Endothelial cell of umbilical vein (primary cell): ENCODE measurements at regions not wholly inside any gene's neighbourhood (a gene's known extent, or its start where the extent isn't known, plus 50 kb on each side); places are given as distances from the start of the nearest gene placed in this dataset.

ENCODE experiments used
- BruUV-seq: library from RNA; stranded (reverse); fragments of 400-500 nt; replicated peaks from 2 replicates; lab custom pipeline; 2021; lab: Mats Ljungman, UMichigan
- CTCF ChIA-PET: fragments of 300-600, 350-600 bp; sonication (Branson Sonifier 250); formaldehyde crosslinking; loops from one replicate; lab custom pipeline; 2021; ENCODE audit warnings: antibody characterized with exemption, inconsistent platforms; lab: Charles Lee
- POLR2A ChIA-PET: fragments of 300-600, 350-600 bp; sonication (Branson Sonifier 250); formaldehyde crosslinking; loops from one replicate; lab custom pipeline; 2021; ENCODE audit warnings: antibody characterized with exemption, inconsistent platforms; lab: Charles Lee
- DNase-seq: peaks from one replicate; pipeline ENCODE4 v3.0.0-alpha.2; 2011; ENCODE audit warnings: low read depth, low spot score
- FAIRE-seq: peaks from 2 replicates; lab custom pipeline; 2011; peaks lifted over from hg19 to GRCh38; lab: Jason Lieb, UNC
- H2AFZ ChIP-seq: 2 replicates; pipeline ENCODE4 v1.6.0; 2012; ENCODE audit warnings: low read depth, low read length, control low read depth, inconsistent platforms
- H3K27ac ChIP-seq: 2 replicates; pipeline ENCODE4 v1.5.1; 2011; ENCODE audit warnings: low read depth, mild to moderate bottlenecking, control low read depth, low read length, moderate library complexity; ENCODE audit not compliant: insufficient read depth
- H3K27me3 ChIP-seq, 2 experiments: 2 replicates each; pipeline versions ENCODE4 v1.6.0 to v1.6.1; 2011; ENCODE audit warnings: low read length in 2 of 2, mixed read lengths in 1 of 2; ENCODE audit not compliant: control insufficient read depth in 2 of 2, insufficient read depth in 2 of 2
- H3K36me3 ChIP-seq, 2 experiments: 2 replicates in 1 of 2; 3 replicates in 1 of 2; pipeline ENCODE4 v1.5.1; 2011; ENCODE audit warnings: low read length in 2 of 2, mild to moderate bottlenecking in 1 of 2, moderate library complexity in 1 of 2; ENCODE audit not compliant: control insufficient read depth in 2 of 2, insufficient read depth in 2 of 2; ENCODE audit errors: extremely low read depth in 1 of 2
- H3K4me1 ChIP-seq: 3 replicates; pipeline ENCODE4 v1.5.1; 2011; ENCODE audit warnings: mild to moderate bottlenecking, low read length; ENCODE audit not compliant: control insufficient read depth, insufficient read depth; ENCODE audit errors: extremely low read depth
- H3K4me2 ChIP-seq: 2 replicates; pipeline ENCODE4 v1.6.1; 2011; ENCODE audit warnings: low read length, control low read depth, mixed read lengths; ENCODE audit not compliant: insufficient read depth
- H3K4me3 ChIP-seq, 3 experiments: fragments of 200-600 bp in 1 of 3; sonication (generic), shearing (Covaris generic) in 1 of 3; replicated peaks in 1 of 3; 2 replicates each; pipeline ENCODE4 v1.5.1; 2011 to 2016; ENCODE audit warnings: control low read depth in 3 of 3, low read length in 3 of 3, mild to moderate bottlenecking in 2 of 3, inconsistent platforms in 1 of 3, low read depth in 1 of 3, moderate library complexity in 1 of 3; ENCODE audit not compliant: insufficient read depth in 1 of 3
- H3K79me2 ChIP-seq: 2 replicates; pipeline ENCODE4 v1.6.0; 2012; ENCODE audit warnings: low read length, inconsistent platforms; ENCODE audit not compliant: control insufficient read depth, insufficient read depth
- H3K9ac ChIP-seq: replicated peaks from 2 replicates; pipeline ENCODE3; 2011; ENCODE audit warnings: low read length, control low read depth; ENCODE audit not compliant: insufficient read depth; ENCODE audit errors: extremely low read depth
- H3K9me1 ChIP-seq: replicated peaks from 3 replicates; pipeline ENCODE4 v1.6.0; 2011; ENCODE audit warnings: mild to moderate bottlenecking, low read length; ENCODE audit not compliant: control insufficient read depth, insufficient read depth; ENCODE audit errors: extremely low read depth
- H3K9me3 ChIP-seq: replicated peaks from 2 replicates; pipeline ENCODE4 v1.5.1; 2012; ENCODE audit warnings: low read length, inconsistent platforms; ENCODE audit not compliant: control insufficient read depth, insufficient read depth
- H4K20me1 ChIP-seq: replicated peaks from 2 replicates; pipeline ENCODE3; 2011; ENCODE audit warnings: mild to moderate bottlenecking, low read length; ENCODE audit not compliant: control insufficient read depth, insufficient read depth; ENCODE audit errors: extremely low read depth
- CTCF ChIP-seq, 2 donors: IDR thresholded peaks; 1 replicate in 1 of 2; 2 replicates in 1 of 2; pipeline ENCODE4 v1.5.1; 2011; ENCODE audit warnings: low read length in 2 of 2, mild to moderate bottlenecking in 2 of 2, moderate library complexity in 2 of 2, control low read depth in 1 of 2, inconsistent platforms in 1 of 2, low read depth in 1 of 2; ENCODE audit not compliant: insufficient read depth in 1 of 2; ENCODE audit errors: extremely low read depth in 1 of 2
- EZH2 ChIP-seq: IDR thresholded peaks from 2 replicates; pipeline ENCODE4 v1.6.1; 2012; ENCODE audit warnings: borderline replicate concordance, low read depth, mild to moderate bottlenecking, moderate library complexity, low read length, inconsistent platforms; ENCODE audit not compliant: severe bottlenecking
- FOS ChIP-seq: IDR thresholded peaks from 2 replicates; pipeline ENCODE4 v1.6.1; 2011; ENCODE audit warnings: mild to moderate bottlenecking, low read length, moderate library complexity, borderline replicate concordance; ENCODE audit not compliant: insufficient read depth
- GATA2 ChIP-seq: IDR thresholded peaks from 2 replicates; pipeline ENCODE4 v1.7.0; 2011; ENCODE audit warnings: low read depth, mild to moderate bottlenecking, moderate library complexity, mixed read lengths, low read length; ENCODE audit not compliant: insufficient read length, insufficient read depth
- JUN ChIP-seq: IDR thresholded peaks from 2 replicates; pipeline ENCODE4 v1.6.1; 2011; ENCODE audit warnings: borderline replicate concordance, low read depth; ENCODE audit not compliant: insufficient read length, insufficient read depth
- MYC ChIP-seq: IDR thresholded peaks from one replicate; pipeline ENCODE4 v1.6.1; 2011; ENCODE audit warnings: mild to moderate bottlenecking, low read depth, low read length
- POLR2A ChIP-seq: IDR thresholded peaks from 2 replicates; pipeline ENCODE4 v1.6.1; 2012; ENCODE audit warnings: low read depth, mild to moderate bottlenecking, control low read depth, low read length
- POLR2AphosphoS5 ChIP-seq: IDR thresholded peaks from 2 replicates; pipeline ENCODE4 v1.6.1; 2012; ENCODE audit warnings: low read depth, mild to moderate bottlenecking, control low read depth, low read length, moderate library complexity; ENCODE audit not compliant: insufficient read depth
- dilution Hi-C: fragments of 300-500 bp; cut with MboI; formaldehyde crosslinking; loops from one replicate; pipeline ENCODE4 v1.15.0; 2019; ENCODE audit warnings: low sequenced_read_pairs; ENCODE audit not compliant: extremely low pct_ligation_motif_present
- intact Hi-C: fragments of 100-400 bp; cut with micrococcal nuclease; formaldehyde crosslinking; loops from one replicate; pipeline ENCODE4 v1.10.0; 2022
- TF ChIP-seq, protein P1 (sequence below): IDR thresholded peaks from 2 replicates; pipeline ENCODE4 v1.6.1; 2011; ENCODE audit not compliant: insufficient read depth, insufficient read length

GRCh38 chr1:222065234-222065633, 323.3 kb upstream of the DUSP10 start:
- no TSS peak for BruUV-seq
- no peaks in the 10 kb centered on the region for H3K9me3 ChIP-seq
- no peak for DNase-seq
- H3K9ac ChIP-seq = no peak overlapping the region
- POLR2A ChIA-PET = no interaction called here
- H3K9me1 ChIP-seq = no peaks in the 10 kb centered on the region
- no peak for FAIRE-seq
- no peak overlapping the region for H2AFZ ChIP-seq
- H3K4me1 ChIP-seq = no peaks in the 10 kb centered on the region
- dilution Hi-C loops = no loop called here
- H4K20me1 ChIP-seq = no peaks in the 10 kb centered on the region
- intact Hi-C loops = no loop called here
- TF ChIP-seq GATA2 (no peak), POLR2AphosphoS5 (no peak), POLR2A (no peak)
- CTCF ChIA-PET = no interaction called here
- H3K36me3 ChIP-seq = no peaks in the 10 kb centered on the region
- no peaks in the 10 kb centered on the region for H3K27me3 ChIP-seq
- no peaks in the 10 kb centered on the region for H3K79me2 ChIP-seq
- no peak overlapping the region for H3K4me2 ChIP-seq
- no peak overlapping the region for H3K27ac ChIP-seq
- H3K4me3 ChIP-seq = no peak overlapping the region

GRCh38 chr1:222064388-222065211, 322.7 kb upstream of the DUSP10 start:
- H4K20me1 ChIP-seq = no peaks in the 10 kb centered on the region
- H3K9me3 ChIP-seq = no peaks in the 10 kb centered on the region
- no peak overlapping the region for H3K27ac ChIP-seq
- BruUV-seq = no TSS peak
- no peak for TF ChIP-seq MYC
- no peak for TF ChIP-seq POLR2AphosphoS5
- TF ChIP-seq POLR2A = no peak
- TF ChIP-seq CTCF (IDR thresholded peaks at IDR 0.05; ENCODE audit: extremely low read depth in 1 of 2, insufficient read depth in 1 of 2, low read depth in 1 of 2, low read length in 2 of 2) = no peak
- no peak for TF ChIP-seq EZH2
- no peak for TF ChIP-seq GATA2
- TF ChIP-seq FOS = no peak
- TF ChIP-seq, protein P1, sequence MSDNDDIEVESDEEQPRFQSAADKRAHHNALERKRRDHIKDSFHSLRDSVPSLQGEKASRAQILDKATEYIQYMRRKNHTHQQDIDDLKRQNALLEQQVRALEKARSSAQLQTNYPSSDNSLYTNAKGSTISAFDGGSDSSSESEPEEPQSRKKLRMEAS = no peak
- no peak for TF ChIP-seq JUN
- DNase-seq = no peak
- no peak overlapping the region for H3K9ac ChIP-seq
- no peak overlapping the region for H3K4me2 ChIP-seq
- ChIA-PET CTCF (no interaction called here), POLR2A (no interaction called here)
- dilution Hi-C loops (no loop called here), intact Hi-C loops (no loop called here)
- no peak overlapping the region for H3K4me3 ChIP-seq
- H3K27me3 ChIP-seq = no peaks in the 10 kb centered on the region
- no peak for FAIRE-seq
- no peak overlapping the region for H2AFZ ChIP-seq
- H3K36me3 ChIP-seq = no peaks in the 10 kb centered on the region
- H3K79me2 ChIP-seq = no peaks in the 10 kb centered on the region
- H3K4me1 ChIP-seq = no peaks in the 10 kb centered on the region
- H3K9me1 ChIP-seq = no peaks in the 10 kb centered on the region
